Tibial nerve (tissue), 4 donors: ENCODE measurements at regions not wholly inside any gene's neighbourhood (a gene's known extent, or its start where the extent isn't known, plus 50 kb on each side); places are given as distances from the start of the nearest gene placed in this dataset.

ENCODE experiments used
- CTCF ChIP-seq, 5 experiments: fragments of 200-600 bp in 3 of 5; fragments of 450-650 bp in 2 of 5; sonication (generic) in 3 of 5; IDR thresholded peaks; one replicate each; pipeline ENCODE4 v1.5.1; 2016 to 2019; ENCODE audit warnings: antibody characterized with exemption in 5 of 5, mild to moderate bottlenecking in 3 of 5, moderate library complexity in 2 of 5
- EP300 ChIP-seq, 2 donors: sonication (generic); formaldehyde crosslinking; IDR thresholded peaks; one replicate each; pipeline ENCODE4 v1.6.1; 2017; ENCODE audit warnings: antibody characterized with exemption in 2 of 2, mild to moderate bottlenecking in 1 of 2
- POLR2A ChIP-seq, 2 donors: fragments of 450-650 bp; IDR thresholded peaks; one replicate each; pipeline ENCODE4 v1.6.1; 2017; ENCODE audit warnings: antibody characterized with exemption in 2 of 2, mild to moderate bottlenecking in 2 of 2, moderate library complexity in 2 of 2

GRCh38 chr11:15342163-15342562, 227.4 kb downstream of the INSC start:
- TF ChIP-seq CTCF (IDR thresholded peaks at IDR 0.05) (no peak), POLR2A (IDR thresholded peaks at IDR 0.05) (no peak), EP300 (IDR thresholded peaks at IDR 0.05) (no peak)
